ENCODE measurements at regions not wholly inside any gene's neighbourhood (a gene's known extent, or its start where the extent isn't known, plus 50 kb on each side); places are given as distances from the start of the nearest gene placed in this dataset.

GRCh38 chr2:236366397-236366796 lies 102.2 kb upstream of the ASB18 start:
- Mint-ChIP-seq H3K9me3 (ENCODE audit: low read depth) (no peaks in the 10 kb centered on the region), H3K4me1 (ENCODE audit: low read depth) (no peaks in the 10 kb centered on the region), H3K4me3 (ENCODE audit: low read depth) (no peak overlapping the region), H3K27ac (no peak overlapping the region), H3K36me3 (ENCODE audit: insufficient read depth) (peaks cover 15% of the 10 kb centered on the region), H3K27me3 (peaks cover 13% of the 10 kb centered on the region)
- TF ChIP-seq, protein P1, sequence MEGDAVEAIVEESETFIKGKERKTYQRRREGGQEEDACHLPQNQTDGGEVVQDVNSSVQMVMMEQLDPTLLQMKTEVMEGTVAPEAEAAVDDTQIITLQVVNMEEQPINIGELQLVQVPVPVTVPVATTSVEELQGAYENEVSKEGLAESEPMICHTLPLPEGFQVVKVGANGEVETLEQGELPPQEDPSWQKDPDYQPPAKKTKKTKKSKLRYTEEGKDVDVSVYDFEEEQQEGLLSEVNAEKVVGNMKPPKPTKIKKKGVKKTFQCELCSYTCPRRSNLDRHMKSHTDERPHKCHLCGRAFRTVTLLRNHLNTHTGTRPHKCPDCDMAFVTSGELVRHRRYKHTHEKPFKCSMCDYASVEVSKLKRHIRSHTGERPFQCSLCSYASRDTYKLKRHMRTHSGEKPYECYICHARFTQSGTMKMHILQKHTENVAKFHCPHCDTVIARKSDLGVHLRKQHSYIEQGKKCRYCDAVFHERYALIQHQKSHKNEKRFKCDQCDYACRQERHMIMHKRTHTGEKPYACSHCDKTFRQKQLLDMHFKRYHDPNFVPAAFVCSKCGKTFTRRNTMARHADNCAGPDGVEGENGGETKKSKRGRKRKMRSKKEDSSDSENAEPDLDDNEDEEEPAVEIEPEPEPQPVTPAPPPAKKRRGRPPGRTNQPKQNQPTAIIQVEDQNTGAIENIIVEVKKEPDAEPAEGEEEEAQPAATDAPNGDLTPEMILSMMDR (IDR thresholded peaks at IDR 0.05; ENCODE audit: unreplicated experiment), result no peak
- DNase-seq (ENCODE audit: low spot score, unreplicated experiment), result no peak

- Mint-ChIP-seq H3K9me3 (ENCODE audit: low read depth) (no peaks in the 10 kb centered on the region), H3K27ac (no peak overlapping the region), H3K4me1 (ENCODE audit: low read depth) (no peaks in the 10 kb centered on the region), H3K4me3 (ENCODE audit: low read depth) (no peak overlapping the region), H3K27me3 (peaks cover 6% of the 10 kb centered on the region), H3K36me3 (ENCODE audit: insufficient read depth) (peaks cover 11% of the 10 kb centered on the region)
- TF ChIP-seq, protein P1 (IDR thresholded peaks at IDR 0.05; ENCODE audit: unreplicated experiment), result no peak
- DNase-seq (ENCODE audit: low spot score, unreplicated experiment), result no peak
Observed at GRCh38 chr2:236367506-236368289, 103.5 kb upstream of the ASB18 start.

DNA sequence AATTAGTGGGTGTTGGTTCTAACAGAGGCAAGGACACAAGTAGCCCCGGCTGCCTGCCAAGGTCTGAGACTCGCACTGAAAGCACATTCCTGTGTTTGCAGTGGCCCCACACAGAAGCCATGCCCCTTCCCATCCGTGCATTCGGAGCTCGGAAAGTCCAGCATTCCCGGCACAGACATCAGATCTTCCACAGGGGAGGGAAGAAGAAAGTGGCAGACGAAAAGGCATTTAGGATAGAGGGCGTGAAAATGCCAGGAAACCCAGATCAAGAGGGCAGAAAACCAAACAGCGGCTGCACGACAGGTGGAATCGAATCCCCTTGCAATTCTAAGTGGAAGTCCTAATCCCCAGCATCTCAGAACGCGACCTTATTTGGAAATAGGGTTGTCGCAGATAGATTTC lies 105.5 kb upstream of the ASB18 start:
- no peak for DNase-seq (ENCODE audit: low spot score, unreplicated experiment)
- H3K4me1 Mint-ChIP-seq (ENCODE audit: low read depth), result no peaks in the 10 kb centered on the region
- no peaks in the 10 kb centered on the region for H3K27me3 Mint-ChIP-seq
- TF ChIP-seq, protein P1 (IDR thresholded peaks at IDR 0.05; ENCODE audit: unreplicated experiment), result no peak
- H3K27ac Mint-ChIP-seq, result peak overlapping the region; percentile 38
- peaks cover 2% of the 10 kb centered on the region for H3K9me3 Mint-ChIP-seq (ENCODE audit: low read depth)
- H3K36me3 Mint-ChIP-seq (ENCODE audit: insufficient read depth), result peaks cover 12% of the 10 kb centered on the region
- no peak overlapping the region for H3K4me3 Mint-ChIP-seq (ENCODE audit: low read depth)

DNA sequence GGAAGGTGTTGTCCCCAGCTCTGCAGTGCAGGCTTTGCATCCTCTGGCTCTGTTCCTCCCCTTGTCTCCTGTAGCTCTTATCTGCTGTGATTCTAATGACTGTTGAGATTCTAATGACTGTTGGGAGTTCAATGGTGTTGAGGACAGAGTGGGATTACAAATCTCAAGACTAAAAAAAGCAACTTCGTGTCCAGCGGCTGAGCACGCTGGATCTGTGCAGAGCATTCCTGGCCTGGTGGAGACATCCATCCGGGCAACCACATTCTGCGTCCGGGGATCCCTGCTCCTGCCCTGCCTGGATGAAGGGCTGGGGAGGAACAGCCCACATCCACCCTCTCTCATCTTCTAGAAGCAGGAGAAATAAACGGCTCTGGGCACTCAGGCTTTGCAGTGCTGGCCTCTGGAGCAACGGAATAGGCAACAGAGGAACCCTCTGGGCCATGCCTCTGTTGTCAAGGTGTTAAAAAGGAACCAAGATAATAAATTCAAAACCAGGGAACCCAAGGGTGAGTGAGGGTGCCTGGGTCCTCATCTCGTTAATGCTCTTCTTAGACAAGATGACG lies 106.7 kb upstream of the ASB18 start:
- Mint-ChIP-seq H3K4me1 (ENCODE audit: low read depth) (no peaks in the 10 kb centered on the region), H3K4me3 (ENCODE audit: low read depth) (no peak overlapping the region), H3K27ac (no peak overlapping the region), H3K36me3 (ENCODE audit: insufficient read depth) (peaks cover 11% of the 10 kb centered on the region), H3K27me3 (no peaks in the 10 kb centered on the region), H3K9me3 (ENCODE audit: low read depth) (peaks cover 2% of the 10 kb centered on the region)
- DNase-seq (ENCODE audit: low spot score, unreplicated experiment), result no peak
- TF ChIP-seq, protein P1 (IDR thresholded peaks at IDR 0.05; ENCODE audit: unreplicated experiment), result no peak

GRCh38 chr2:236375973-236376476 lies 111.8 kb upstream of the ASB18 start:
- Mint-ChIP-seq H3K9me3 (ENCODE audit: low read depth) (peaks cover 2% of the 10 kb centered on the region), H3K36me3 (ENCODE audit: insufficient read depth) (peaks cover 14% of the 10 kb centered on the region), H3K27ac (no peak overlapping the region), H3K4me3 (ENCODE audit: low read depth) (no peak overlapping the region), H3K4me1 (ENCODE audit: low read depth) (no peaks in the 10 kb centered on the region), H3K27me3 (no peaks in the 10 kb centered on the region)
- no peak for DNase-seq (ENCODE audit: low spot score, unreplicated experiment)
- TF ChIP-seq, protein P1 (IDR thresholded peaks at IDR 0.05; ENCODE audit: unreplicated experiment), result no peak
